ENCODE measurements at regions not wholly inside any gene's neighbourhood (a gene's known extent, or its start where the extent isn't known, plus 50 kb on each side); places are given as distances from the start of the nearest gene placed in this dataset.

DNA sequence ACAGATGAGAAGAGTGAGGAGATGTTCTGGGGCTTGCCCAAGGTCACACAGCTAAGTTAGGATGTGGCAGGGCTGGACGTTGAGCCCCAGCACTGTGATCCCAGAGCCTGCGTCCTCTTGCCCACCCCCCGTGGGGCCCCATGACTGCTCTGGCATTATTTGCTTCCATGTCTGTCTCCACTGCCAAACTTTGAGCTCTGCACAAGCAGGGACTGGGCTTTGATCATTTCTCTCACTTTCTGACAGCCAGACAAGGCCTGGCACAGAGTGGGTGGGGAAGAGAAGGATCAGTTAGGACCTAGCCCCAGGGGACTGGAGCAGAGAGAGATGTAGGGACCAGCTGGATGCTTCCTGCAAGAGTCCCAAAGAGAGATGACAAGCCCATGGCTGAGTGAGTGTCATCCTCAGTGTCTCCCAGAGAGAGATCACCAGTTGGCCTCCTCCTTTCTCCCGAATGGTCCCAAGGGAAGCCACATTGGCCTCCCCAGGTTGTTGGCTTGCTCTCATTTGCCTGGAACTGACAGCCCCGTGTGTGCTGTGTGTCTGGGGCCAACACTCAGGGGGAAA lies 126.7 kb upstream of the PWP1 start (continued):
- TF ChIP-seq AGO1 (IDR thresholded peaks at IDR 0.05; ENCODE audit: low read depth, low read length, poor library complexity, severe bottlenecking) (no peak), SRF (IDR thresholded peaks at IDR 0.05; ENCODE audit: low read depth, low read length) (no peak), U2AF2 (IDR thresholded peaks at IDR 0.05; ENCODE audit: low read depth, low read length) (no peak), MXD4 (CRISPR knock-in tag; IDR thresholded peaks at IDR 0.05) (peak; percentile 21; the same call in 1 of the 2 replicates), ZNF879 (CRISPR knock-in tag; IDR thresholded peaks at IDR 0.05) (no peak), NAIF1 (CRISPR knock-in tag; IDR thresholded peaks at IDR 0.05; ENCODE audit: borderline replicate concordance) (no peak), YEATS4 (CRISPR knock-in tag; IDR thresholded peaks at IDR 0.05; ENCODE audit: borderline replicate concordance) (no peak), IRF2 (CRISPR knock-in tag; IDR thresholded peaks at IDR 0.05) (peak; percentile 30; the same call in 1 of the 2 replicates), ZNF136 (CRISPR knock-in tag; IDR thresholded peaks at IDR 0.05; ENCODE audit: low read depth) (no peak), NCOA1 (CRISPR knock-in tag; IDR thresholded peaks at IDR 0.05) (no peak), ASH2L (IDR thresholded peaks at IDR 0.05; ENCODE audit: insufficient read length, low read depth, low read length) (peak; percentile 87), RARG (CRISPR knock-in tag; IDR thresholded peaks at IDR 0.05; ENCODE audit: low read depth) (no peak), SMARCE1 (IDR thresholded peaks at IDR 0.05; ENCODE audit: borderline replicate concordance) (no peak), CREB1 (IDR thresholded peaks at IDR 0.05) (no peak), CREB1 (CRISPR knock-in tag; IDR thresholded peaks at IDR 0.05) (no peak), KLF12 (CRISPR knock-in tag; IDR thresholded peaks at IDR 0.05; ENCODE audit: borderline replicate concordance) (no peak), GLI4 (CRISPR knock-in tag; IDR thresholded peaks at IDR 0.05; ENCODE audit: borderline replicate concordance) (no peak)
- TF ChIP-seq, protein P1, sequence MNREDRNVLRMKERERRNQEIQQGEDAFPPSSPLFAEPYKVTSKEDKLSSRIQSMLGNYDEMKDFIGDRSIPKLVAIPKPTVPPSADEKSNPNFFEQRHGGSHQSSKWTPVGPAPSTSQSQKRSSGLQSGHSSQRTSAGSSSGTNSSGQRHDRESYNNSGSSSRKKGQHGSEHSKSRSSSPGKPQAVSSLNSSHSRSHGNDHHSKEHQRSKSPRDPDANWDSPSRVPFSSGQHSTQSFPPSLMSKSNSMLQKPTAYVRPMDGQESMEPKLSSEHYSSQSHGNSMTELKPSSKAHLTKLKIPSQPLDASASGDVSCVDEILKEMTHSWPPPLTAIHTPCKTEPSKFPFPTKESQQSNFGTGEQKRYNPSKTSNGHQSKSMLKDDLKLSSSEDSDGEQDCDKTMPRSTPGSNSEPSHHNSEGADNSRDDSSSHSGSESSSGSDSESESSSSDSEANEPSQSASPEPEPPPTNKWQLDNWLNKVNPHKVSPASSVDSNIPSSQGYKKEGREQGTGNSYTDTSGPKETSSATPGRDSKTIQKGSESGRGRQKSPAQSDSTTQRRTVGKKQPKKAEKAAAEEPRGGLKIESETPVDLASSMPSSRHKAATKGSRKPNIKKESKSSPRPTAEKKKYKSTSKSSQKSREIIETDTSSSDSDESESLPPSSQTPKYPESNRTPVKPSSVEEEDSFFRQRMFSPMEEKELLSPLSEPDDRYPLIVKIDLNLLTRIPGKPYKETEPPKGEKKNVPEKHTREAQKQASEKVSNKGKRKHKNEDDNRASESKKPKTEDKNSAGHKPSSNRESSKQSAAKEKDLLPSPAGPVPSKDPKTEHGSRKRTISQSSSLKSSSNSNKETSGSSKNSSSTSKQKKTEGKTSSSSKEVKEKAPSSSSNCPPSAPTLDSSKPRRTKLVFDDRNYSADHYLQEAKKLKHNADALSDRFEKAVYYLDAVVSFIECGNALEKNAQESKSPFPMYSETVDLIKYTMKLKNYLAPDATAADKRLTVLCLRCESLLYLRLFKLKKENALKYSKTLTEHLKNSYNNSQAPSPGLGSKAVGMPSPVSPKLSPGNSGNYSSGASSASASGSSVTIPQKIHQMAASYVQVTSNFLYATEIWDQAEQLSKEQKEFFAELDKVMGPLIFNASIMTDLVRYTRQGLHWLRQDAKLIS (CRISPR knock-in tag; IDR thresholded peaks at IDR 0.05): no peak
- TF ChIP-seq, protein P2, sequence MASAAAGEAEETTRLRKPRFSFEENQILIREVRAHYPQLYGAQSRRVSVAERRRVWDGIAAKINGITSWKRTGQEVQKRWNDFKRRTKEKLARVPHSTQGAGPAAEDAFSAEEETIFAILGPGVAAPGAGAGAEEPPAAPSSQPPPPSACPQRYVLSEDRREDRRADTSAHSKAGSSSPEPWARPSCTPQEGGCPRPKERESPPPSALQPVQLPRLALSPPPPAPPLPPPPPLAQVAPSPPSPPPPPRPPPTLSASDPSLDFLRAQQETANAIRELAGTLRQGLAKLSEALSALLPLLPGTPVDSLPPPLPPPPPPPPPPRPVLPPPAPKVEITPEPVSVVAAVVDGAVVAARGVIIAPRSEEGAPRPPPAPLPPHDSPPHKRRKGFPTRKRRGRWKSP (CRISPR knock-in tag; IDR thresholded peaks at IDR 0.05): no peak
- TF ChIP-seq, protein P3, sequence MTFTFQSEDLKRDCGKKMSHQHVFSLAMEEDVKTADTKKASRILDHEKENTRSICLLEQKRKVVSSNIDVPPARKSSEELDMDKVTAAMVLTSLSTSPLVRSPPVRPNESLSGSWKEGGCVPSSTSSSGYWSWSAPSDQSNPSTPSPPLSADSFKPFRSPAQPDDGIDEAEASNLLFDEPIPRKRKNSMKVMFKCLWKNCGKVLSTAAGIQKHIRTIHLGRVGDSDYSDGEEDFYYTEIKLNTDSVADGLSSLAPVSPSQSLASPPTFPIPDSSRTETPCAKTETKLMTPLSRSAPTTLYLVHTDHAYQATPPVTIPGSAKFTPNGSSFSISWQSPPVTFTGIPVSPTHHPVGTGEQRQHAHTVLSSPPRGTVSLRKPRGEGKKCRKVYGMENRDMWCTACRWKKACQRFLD (CRISPR knock-in tag; IDR thresholded peaks at IDR 0.05; ENCODE audit: borderline replicate concordance): no peak
- TF ChIP-seq, protein P4, sequence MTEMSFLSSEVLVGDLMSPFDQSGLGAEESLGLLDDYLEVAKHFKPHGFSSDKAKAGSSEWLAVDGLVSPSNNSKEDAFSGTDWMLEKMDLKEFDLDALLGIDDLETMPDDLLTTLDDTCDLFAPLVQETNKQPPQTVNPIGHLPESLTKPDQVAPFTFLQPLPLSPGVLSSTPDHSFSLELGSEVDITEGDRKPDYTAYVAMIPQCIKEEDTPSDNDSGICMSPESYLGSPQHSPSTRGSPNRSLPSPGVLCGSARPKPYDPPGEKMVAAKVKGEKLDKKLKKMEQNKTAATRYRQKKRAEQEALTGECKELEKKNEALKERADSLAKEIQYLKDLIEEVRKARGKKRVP (CRISPR knock-in tag; IDR thresholded peaks at IDR 0.05): no peak
- TF ChIP-seq, protein P5, sequence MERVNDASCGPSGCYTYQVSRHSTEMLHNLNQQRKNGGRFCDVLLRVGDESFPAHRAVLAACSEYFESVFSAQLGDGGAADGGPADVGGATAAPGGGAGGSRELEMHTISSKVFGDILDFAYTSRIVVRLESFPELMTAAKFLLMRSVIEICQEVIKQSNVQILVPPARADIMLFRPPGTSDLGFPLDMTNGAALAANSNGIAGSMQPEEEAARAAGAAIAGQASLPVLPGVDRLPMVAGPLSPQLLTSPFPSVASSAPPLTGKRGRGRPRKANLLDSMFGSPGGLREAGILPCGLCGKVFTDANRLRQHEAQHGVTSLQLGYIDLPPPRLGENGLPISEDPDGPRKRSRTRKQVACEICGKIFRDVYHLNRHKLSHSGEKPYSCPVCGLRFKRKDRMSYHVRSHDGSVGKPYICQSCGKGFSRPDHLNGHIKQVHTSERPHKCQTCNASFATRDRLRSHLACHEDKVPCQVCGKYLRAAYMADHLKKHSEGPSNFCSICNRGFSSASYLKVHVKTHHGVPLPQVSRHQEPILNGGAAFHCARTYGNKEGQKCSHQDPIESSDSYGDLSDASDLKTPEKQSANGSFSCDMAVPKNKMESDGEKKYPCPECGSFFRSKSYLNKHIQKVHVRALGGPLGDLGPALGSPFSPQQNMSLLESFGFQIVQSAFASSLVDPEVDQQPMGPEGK (CRISPR knock-in tag; IDR thresholded peaks at IDR 0.05): peak; percentile 84
